Muscle of back (tissue), 3 donors: ENCODE measurements at regions not wholly inside any gene's neighbourhood (a gene's known extent, or its start where the extent isn't known, plus 50 kb on each side); places are given as distances from the start of the nearest gene placed in this dataset.

Experiments
- DNase-seq, 3 donors: peaks; one replicate each; pipeline versions ENCODE4 v3.0.0 to v3.0.0-alpha.2; 2013

DNA sequence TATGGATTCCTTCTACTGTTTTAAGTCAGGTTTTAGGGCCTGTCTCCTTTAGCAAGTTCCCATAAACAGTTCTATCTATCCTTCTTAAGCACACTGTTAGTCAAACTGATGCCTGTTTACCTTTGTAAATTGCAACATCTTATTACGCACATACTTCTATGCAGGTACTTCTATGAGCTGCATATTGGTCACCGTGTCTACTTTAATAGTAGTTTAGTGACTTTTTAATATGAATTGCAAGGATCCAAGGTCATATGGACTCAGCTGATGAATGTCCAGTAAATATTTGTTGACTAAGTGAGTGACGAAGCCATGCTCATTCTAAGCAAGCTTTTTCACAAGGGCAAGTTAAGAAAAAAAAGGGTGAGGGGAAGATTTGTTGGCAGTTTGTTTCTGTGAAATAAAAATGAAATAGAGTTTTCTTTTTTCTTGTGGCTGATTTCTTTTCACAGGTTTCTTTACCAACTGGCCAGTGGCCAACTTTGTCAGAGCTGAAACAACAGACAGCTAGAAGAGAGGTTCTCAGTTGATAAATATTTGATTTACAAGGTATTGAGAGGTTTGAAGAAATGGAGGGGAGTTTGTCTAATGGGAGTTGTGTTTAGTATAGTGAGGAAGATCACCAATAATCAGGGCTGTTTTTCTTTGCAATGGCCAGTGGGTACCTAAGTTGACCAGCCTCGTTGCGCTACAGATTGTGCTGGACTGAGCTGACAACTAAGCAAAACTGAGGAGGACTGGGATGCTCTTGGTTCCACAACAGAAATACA lies 141.1 kb downstream of the SLC15A5 start:
- no peak for DNase-seq

DNA sequence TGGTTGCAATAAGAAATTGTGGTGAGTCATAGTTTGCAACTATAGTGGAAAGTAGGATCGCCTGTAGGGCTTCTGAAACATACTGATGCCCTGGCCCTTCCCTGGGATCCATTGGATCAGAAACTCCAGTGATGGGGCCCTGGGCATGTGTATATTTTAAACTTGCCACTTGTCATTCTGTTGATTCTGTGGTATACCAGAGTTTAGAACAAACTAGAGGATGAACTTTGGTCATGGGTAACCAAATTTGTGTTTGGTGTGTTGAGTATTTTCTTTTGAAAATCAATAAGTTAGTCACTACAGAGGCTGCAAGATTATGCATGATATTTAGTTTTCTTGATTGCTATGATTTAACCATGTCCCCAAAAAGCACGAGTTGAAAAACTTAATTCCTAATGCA lies 142.2 kb downstream of the SLC15A5 start:
- DNase-seq = no peak

DNA sequence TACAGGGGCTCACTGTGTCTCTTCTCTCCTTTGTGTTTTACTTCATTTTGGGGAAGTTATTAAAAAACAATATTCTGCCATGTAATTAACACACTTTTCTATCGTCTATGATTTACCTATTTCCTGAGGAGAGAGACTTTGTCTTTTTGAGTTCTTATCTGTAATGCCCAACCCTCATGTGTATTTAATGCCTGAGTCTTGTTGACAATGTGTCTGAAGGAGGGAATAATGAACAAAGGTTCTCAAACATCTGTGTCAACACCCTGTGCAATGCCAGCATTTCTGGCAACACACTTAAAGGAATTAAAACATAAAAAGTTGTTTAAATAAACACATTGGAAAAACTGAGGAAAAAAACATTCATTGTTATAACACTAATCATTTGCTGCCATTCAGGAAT lies 147.1 kb downstream of the SLC15A5 start:
- DNase-seq = no peak

DNA sequence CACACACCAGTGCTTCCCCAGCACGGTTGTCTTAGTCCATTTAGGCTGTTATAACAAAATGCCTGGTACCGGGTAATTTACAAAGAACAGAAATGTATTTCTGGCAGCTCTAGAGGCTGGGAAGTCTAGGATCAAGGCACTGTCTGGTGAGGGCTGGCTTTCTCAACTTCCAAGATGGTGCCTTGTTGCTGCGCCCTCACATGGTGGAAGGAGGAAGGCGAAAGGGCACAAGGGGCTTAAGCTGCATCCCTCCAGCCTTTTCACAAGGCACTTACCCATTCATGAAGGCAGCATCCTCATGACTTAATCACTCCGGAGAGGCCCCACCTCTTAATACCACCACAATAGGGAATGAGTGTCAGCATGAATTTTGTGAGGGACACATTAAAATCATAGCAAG lies 155.5 kb downstream of the SLC15A5 start:
- DNase-seq = no peak

DNA sequence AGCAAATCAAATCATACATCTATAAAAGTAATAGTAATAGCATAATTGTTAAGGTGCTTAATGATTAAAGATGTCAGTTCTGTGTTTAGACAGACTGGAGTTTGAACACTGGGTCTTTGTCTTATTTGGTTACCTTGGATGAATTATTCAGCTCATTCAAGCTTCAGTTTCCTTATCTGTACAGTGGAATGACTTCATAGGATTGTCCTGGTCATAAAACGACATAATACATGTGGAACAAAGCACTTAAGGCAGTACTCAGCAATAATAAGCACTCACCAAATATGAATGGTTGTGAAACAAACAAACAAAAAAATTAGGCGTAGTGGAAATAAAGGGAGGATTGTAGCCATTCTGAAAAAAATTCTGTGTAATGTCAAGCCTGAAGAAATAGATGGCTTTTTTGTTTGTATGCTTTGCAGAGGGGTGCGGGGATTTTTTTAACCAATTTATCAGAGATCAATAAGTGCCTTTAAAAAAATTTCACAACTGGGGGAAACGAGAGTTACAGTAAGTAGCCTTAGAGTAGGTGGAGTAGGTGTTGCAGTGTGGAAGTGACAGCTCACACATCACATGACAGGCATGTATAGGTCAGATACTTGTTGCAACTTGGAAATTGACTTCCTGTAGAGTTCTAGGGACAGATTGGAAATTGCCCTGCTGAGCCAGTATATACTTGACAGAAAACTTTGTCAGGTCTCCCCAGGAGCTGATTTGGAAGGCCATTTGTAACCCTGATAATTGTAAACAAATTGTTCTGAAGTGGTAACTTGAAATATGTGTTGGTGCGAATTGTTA lies 157.7 kb downstream of the SLC15A5 start:
- DNase-seq = no peak

DNA sequence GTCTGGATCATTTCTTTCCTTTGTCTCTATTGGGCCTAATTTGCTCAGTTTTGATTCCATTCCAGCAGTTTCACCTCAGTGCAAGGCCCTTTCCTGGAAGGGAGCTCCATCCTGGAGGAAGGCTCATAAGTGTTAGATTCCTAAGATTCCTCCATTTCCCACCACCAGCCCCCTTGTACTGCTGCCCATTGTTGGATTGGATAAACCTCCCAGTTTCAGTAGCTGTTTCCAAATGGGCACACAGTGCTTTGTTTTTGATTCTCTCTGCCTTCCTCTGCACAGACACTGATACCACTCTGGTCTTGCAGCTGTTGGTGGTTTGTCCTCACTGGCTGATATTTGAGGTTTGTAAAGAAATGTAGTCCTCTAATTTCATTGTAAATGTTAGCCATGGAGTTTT lies 158.9 kb downstream of the SLC15A5 start:
- peak in 1 of 3 donors; percentile 8 for DNase-seq

DNA sequence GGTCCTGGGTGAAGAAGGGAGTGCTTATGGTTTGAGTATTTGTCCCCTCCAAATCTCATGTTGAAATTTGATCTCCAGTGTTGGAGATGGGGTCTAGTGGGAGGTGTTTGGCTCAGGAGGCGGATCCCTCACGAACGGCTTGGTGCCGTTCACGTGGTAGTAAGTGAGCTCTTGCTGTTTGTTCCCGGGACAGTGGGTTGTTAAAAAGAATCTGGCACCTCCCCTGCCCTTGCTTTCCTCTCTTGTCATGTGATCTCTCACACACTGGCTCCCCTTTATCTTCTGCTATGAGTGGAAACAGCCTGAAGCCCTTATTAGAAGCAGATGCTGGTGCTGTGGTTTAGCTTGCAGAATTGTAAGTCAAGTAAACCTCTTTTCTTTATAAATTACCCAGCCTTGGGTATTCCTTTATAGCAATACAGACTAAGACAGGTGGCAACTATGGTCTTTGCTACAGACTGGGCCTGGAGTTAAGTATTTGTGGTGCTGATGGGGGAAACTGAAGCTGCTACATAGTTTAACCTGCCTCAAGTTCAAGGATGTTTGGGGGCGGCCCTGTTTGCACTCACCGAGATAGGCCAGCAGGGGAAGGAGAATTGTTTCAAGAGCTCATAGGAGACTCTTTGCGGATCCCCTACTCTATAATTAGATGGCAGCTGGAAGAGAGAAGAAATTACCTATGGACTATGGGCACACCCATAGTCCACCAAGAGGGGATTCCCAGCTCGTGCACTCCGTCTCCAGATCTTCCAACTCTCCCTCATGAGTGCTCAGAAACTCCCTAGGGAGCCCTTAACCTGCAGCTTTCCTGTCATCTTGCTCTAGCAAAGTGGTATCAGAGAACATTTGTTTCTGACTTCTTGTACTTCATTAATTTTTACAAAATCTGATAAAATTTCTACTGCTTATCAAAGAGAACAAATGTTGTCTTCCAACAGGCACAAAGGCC lies 164.6 kb downstream of the SLC15A5 start:
- peak in 1 of 3 donors; percentile 13 for DNase-seq

GRCh38 chr12:16112130-16112529 lies 165.4 kb downstream of the SLC15A5 start:
- no peak for DNase-seq

- DNase-seq = no peak
These were observed 166.9 kb downstream of the SLC15A5 start for GRCh38 chr12:16110596-16110995.

DNA sequence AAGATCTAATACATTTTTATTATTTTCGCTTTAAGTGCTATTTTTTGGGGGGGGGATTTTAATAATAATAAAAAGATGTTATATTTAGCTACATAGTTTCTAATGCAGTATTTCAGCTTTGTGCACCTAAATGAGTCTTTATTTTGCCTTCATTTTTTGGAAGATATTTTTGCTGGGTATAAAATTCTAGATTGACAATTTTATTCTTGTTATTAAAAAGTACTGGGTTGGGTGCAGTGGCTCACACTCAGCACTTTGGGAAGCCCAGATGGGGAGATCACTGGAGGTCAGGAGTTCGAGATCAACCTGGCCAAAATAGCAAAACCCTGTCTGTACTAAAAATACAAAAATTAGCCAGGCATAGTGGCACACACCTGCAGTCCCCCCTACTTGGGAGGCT lies 173.6 kb downstream of the SLC15A5 start:
- no peak for DNase-seq

- DNase-seq = no peak
These were observed 177.3 kb downstream of the SLC15A5 start for GRCh38 chr12:16100206-16100605.

DNA sequence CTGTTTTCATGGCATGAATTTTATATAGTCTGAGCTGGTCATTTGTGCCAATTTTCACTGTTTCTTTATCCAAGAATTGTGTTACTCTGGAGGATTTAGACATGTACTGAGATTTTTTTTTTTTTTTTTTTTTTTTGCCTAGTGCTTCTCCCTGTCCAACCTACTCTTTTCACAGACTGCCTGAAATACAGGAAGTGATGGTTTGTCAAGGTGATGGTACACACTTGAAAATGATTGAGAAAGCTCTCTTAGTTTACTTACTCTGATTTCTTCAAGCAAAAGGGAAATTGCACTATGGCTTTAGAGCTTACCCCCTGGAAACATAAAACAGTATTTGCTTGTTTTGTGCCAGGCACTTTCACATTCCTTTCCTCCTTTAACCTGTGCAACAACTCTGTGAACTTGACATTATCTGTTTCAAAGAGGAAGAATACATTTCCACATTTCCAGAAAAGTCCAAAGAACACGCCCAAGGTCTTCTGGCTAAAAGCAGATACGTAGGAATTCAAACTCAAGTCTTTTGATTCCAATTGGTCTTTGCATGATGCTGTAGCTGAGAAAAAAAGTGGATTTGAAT lies 181.1 kb downstream of the SLC15A5 start:
- no peak for DNase-seq

GRCh38 chr12:16095531-16096110 lies 181.9 kb downstream of the SLC15A5 start:
- DNase-seq = peak in 1 of 3 donors; percentile 35

DNA sequence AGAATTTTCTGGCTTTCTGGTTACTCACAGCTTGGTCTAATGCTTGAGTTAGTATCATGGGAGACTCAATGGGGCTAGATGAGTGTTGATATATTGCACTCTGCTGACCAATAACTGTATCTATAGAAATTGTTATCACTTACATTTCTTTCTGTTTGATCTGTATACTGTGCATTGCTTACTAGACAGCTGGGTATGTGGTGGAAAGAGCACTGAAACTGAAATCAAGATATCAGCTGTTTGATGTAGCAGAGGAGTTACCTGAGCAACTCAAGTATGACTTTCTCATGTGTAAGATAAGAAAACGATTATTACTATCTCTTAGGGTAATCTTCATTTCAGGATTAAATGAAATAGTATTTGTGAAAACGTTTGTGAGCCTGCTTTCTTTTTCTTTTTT lies 183.0 kb downstream of the SLC15A5 start:
- DNase-seq = no peak

GRCh38 chr12:16093825-16094224 lies 182.7 kb downstream of the DERA start:
- no peak for DNase-seq

GRCh38 chr12:16090974-16091373 lies 179.8 kb downstream of the DERA start:
- no peak for DNase-seq

DNA sequence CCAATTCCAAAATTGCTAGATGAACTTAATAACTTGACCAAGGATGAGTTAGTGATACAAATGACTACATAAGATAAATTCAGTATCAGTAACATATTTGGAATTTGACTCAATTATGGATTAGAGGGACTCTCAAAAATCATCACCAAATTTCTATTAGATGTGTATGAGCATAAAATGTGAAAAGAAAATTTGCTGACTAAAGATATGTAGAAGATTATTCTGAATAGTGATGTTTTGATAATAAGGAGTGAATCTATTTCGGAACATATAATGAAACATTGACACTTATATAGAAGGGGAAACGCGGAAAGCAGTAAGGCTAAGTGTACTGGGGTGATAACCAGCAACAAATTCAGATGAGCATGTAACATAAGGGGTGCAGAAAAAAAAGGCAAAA lies 177.3 kb downstream of the DERA start:
- DNase-seq = no peak
